ENCODE measurements at regions not wholly inside any gene's neighbourhood (a gene's known extent, or its start where the extent isn't known, plus 50 kb on each side); places are given as distances from the start of the nearest gene placed in this dataset.

DNA sequence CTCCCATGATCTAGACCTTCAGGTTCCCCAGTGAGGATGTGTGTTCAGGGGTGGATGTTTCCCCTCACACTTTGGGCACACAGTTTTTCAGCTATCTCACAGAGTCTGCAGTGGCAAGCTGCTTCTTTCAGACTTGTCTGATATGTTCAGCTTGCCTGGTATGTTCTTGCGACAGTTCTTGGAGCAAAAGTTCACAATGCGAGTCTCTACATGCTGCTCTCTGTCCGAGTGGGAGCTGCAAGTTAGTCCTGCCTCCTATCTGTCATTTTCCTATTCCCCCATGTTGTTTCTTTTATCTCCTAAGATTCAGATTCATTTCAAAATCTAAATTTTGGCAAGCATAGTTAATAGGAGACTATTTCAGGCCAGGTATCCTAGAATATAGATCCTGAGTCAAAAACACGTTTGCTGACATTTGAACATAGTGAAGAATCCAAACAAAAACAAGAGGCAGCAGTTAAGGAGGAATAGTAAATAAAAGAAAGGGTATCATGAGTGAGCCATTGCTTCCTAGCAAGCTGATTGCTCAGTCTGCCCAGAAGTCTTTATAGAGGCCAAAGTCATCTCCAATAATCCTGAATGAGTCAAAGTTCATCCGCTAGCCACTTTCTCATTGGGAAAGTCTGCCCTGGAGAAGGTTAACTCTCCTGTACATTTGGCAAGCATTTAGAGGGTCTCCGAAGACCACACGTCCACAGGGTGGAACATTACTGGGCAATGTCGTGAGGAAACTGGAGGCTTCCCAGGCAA, 140.2 kb upstream of the MOCS1 start:
- Histone ChIP-seq H3K4me3 (replicated peaks; ENCODE audit: insufficient read depth, low read length) (no peak overlapping the region), H3K27me3 (ENCODE audit: insufficient read depth, poor library complexity, severe bottlenecking) (peaks cover 7% of the 10 kb centered on the region), H3K27ac (replicated peaks) (no peak overlapping the region)
- DNase-seq (ENCODE audit: low read depth in 1 of 2, low spot score in 1 of 2): no peak
- TF ChIP-seq POLR2AphosphoS5 (IDR thresholded peaks at IDR 0.05; ENCODE audit: low read depth) (no peak), SPI1 (IDR thresholded peaks at IDR 0.05; ENCODE audit: borderline replicate concordance, low read depth) (no peak), GABPA (IDR thresholded peaks at IDR 0.05; ENCODE audit: low read depth) (no peak)
- TF ChIP-seq, protein P1, sequence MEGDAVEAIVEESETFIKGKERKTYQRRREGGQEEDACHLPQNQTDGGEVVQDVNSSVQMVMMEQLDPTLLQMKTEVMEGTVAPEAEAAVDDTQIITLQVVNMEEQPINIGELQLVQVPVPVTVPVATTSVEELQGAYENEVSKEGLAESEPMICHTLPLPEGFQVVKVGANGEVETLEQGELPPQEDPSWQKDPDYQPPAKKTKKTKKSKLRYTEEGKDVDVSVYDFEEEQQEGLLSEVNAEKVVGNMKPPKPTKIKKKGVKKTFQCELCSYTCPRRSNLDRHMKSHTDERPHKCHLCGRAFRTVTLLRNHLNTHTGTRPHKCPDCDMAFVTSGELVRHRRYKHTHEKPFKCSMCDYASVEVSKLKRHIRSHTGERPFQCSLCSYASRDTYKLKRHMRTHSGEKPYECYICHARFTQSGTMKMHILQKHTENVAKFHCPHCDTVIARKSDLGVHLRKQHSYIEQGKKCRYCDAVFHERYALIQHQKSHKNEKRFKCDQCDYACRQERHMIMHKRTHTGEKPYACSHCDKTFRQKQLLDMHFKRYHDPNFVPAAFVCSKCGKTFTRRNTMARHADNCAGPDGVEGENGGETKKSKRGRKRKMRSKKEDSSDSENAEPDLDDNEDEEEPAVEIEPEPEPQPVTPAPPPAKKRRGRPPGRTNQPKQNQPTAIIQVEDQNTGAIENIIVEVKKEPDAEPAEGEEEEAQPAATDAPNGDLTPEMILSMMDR (IDR thresholded peaks at IDR 0.05; ENCODE audit: insufficient read depth, low read length): no peak
- TF ChIP-seq, protein P2, sequence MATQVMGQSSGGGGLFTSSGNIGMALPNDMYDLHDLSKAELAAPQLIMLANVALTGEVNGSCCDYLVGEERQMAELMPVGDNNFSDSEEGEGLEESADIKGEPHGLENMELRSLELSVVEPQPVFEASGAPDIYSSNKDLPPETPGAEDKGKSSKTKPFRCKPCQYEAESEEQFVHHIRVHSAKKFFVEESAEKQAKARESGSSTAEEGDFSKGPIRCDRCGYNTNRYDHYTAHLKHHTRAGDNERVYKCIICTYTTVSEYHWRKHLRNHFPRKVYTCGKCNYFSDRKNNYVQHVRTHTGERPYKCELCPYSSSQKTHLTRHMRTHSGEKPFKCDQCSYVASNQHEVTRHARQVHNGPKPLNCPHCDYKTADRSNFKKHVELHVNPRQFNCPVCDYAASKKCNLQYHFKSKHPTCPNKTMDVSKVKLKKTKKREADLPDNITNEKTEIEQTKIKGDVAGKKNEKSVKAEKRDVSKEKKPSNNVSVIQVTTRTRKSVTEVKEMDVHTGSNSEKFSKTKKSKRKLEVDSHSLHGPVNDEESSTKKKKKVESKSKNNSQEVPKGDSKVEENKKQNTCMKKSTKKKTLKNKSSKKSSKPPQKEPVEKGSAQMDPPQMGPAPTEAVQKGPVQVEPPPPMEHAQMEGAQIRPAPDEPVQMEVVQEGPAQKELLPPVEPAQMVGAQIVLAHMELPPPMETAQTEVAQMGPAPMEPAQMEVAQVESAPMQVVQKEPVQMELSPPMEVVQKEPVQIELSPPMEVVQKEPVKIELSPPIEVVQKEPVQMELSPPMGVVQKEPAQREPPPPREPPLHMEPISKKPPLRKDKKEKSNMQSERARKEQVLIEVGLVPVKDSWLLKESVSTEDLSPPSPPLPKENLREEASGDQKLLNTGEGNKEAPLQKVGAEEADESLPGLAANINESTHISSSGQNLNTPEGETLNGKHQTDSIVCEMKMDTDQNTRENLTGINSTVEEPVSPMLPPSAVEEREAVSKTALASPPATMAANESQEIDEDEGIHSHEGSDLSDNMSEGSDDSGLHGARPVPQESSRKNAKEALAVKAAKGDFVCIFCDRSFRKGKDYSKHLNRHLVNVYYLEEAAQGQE (IDR thresholded peaks at IDR 0.05; ENCODE audit: insufficient replicate concordance, low read depth): no peak

DNA sequence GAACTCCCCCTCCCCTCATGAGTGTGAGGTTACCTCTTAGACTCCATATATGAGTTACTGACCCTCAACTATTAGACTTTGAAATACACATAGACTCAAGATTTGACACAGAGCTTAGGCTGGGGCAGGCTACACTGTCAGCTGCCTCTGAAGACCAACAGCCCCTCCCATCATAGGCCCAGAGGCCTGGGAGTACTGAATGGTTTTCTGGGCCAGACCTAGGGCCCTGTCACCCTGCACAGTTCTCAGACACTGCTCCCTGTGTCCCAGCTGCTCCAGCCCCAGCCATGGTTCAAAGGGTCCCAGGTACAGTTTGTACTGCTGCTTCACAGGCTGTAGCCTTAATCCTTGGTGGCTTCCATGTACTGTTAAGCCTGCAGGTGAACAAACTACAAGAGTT, 132.1 kb upstream of the MOCS1 start:
- Histone ChIP-seq H3K27ac (replicated peaks) (no peak overlapping the region), H3K27me3 (ENCODE audit: insufficient read depth, poor library complexity, severe bottlenecking) (no peaks in the 10 kb centered on the region), H3K4me3 (replicated peaks; ENCODE audit: insufficient read depth, low read length) (no peak overlapping the region)
- TF ChIP-seq GABPA (IDR thresholded peaks at IDR 0.05; ENCODE audit: low read depth) (no peak), SPI1 (IDR thresholded peaks at IDR 0.05; ENCODE audit: borderline replicate concordance, low read depth) (no peak), POLR2AphosphoS5 (IDR thresholded peaks at IDR 0.05; ENCODE audit: low read depth) (no peak)
- TF ChIP-seq, protein P1 (IDR thresholded peaks at IDR 0.05; ENCODE audit: insufficient read depth, low read length): no peak
- TF ChIP-seq, protein P2 (IDR thresholded peaks at IDR 0.05; ENCODE audit: insufficient replicate concordance, low read depth): no peak
- DNase-seq (ENCODE audit: low read depth in 1 of 2, low spot score in 1 of 2): no peak

DNA sequence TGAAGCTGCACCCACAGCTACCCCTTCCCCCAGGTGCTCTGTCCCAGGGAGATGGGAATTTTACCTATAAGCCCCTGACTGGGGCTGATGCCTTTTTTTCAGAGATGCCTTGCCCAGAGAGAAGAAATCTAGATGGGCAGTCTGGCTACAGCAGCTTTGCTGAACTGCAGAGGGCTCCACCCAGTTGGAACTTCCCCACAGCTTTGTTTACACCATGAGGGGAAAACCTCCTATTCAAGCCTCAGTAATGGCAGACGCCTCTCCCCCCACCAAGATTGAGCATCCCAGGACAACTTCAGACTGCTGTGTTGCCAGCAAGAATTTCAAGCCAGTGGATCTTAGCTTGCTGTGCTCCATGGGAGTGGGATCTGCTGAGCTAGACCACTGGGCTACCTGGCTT, 122.6 kb upstream of the MOCS1 start:
- H3K27me3 ChIP-seq (ENCODE audit: insufficient read depth, poor library complexity, severe bottlenecking): no peaks in the 10 kb centered on the region
- no peak for TF ChIP-seq SPI1 (IDR thresholded peaks at IDR 0.05; ENCODE audit: borderline replicate concordance, low read depth)
- TF ChIP-seq, protein P2 (IDR thresholded peaks at IDR 0.05; ENCODE audit: insufficient replicate concordance, low read depth): no peak
- TF ChIP-seq GABPA (IDR thresholded peaks at IDR 0.05; ENCODE audit: low read depth): no peak
- no peak overlapping the region for H3K4me3 ChIP-seq (replicated peaks; ENCODE audit: insufficient read depth, low read length)
- H3K27ac ChIP-seq (replicated peaks): no peak overlapping the region
- no peak for DNase-seq (ENCODE audit: low read depth in 1 of 2, low spot score in 1 of 2)

Measured in HL-60 (cell line).